Neural progenitor cell (in vitro differentiated cells): ENCODE measurements at regions not wholly inside any gene's neighbourhood (a gene's known extent, or its start where the extent isn't known, plus 50 kb on each side); places are given as distances from the start of the nearest gene placed in this dataset.

Experiments used
- EZH2 ChIP-seq: fragments of 200-600 bp; sonication (generic); IDR thresholded peaks from 2 replicates; pipeline ENCODE4 v1.6.1; 2017; ENCODE audit warnings: antibody characterized with exemption, mild to moderate bottlenecking, moderate library complexity
- EZH2phosphoT487 ChIP-seq: fragments of 200-600 bp; sonication (generic); IDR thresholded peaks from 2 replicates; pipeline ENCODE4 v1.6.1; 2017; ENCODE audit warnings: antibody characterized with exemption
- TF ChIP-seq, protein P1 (sequence below): fragments of 200-600 bp; sonication (generic); IDR thresholded peaks from 2 replicates; pipeline ENCODE4 v1.5.1; 2017; ENCODE audit warnings: antibody characterized with exemption, mild to moderate bottlenecking

DNA sequence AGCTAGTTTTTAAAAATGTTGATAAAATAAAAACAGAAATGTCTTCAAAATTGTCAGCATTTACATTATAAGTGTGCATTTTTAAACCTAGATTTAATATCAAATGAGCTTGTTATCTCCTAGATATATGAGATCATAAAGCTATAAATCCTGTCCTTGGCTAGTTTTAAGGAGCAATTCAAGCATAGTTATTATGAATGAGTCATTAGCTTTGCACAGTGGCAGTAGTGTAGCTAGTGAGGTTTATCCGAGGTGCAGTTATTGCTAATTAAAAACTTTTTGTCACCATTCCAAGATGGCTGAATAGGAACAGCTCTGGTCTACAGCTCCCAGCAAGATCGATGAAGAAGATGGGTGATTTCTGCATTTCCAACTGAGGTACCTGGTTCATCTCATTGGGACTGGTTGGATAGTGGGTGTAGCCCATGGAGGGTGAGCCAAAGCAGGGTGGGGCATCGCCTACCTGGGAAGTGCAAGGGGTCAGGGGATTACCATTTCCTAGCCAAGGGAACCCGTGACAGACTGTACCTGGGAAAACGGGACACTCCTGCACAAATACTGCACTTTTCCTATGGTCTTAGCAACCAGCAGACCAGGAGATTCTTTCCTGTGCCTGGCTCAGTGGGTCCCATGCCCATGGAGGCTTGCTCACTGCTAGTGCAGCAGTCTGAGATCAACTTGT is 108.8 kb upstream of the SYNCRIP start:
- no peak for TF ChIP-seq EZH2
- TF ChIP-seq, protein P1, sequence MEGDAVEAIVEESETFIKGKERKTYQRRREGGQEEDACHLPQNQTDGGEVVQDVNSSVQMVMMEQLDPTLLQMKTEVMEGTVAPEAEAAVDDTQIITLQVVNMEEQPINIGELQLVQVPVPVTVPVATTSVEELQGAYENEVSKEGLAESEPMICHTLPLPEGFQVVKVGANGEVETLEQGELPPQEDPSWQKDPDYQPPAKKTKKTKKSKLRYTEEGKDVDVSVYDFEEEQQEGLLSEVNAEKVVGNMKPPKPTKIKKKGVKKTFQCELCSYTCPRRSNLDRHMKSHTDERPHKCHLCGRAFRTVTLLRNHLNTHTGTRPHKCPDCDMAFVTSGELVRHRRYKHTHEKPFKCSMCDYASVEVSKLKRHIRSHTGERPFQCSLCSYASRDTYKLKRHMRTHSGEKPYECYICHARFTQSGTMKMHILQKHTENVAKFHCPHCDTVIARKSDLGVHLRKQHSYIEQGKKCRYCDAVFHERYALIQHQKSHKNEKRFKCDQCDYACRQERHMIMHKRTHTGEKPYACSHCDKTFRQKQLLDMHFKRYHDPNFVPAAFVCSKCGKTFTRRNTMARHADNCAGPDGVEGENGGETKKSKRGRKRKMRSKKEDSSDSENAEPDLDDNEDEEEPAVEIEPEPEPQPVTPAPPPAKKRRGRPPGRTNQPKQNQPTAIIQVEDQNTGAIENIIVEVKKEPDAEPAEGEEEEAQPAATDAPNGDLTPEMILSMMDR = no peak
- no peak for TF ChIP-seq EZH2phosphoT487
